Endothelial cell of umbilical vein (primary cell): ENCODE measurements at regions not wholly inside any gene's neighbourhood (a gene's known extent, or its start where the extent isn't known, plus 50 kb on each side); places are given as distances from the start of the nearest gene placed in this dataset.

Experiments
- CTCF ChIP-seq, 2 donors: IDR thresholded peaks; 1 replicate in 1 of 2; 2 replicates in 1 of 2; pipeline ENCODE4 v1.5.1; 2011; ENCODE audit warnings: low read length in 2 of 2, mild to moderate bottlenecking in 2 of 2, moderate library complexity in 2 of 2, control low read depth in 1 of 2, inconsistent platforms in 1 of 2, low read depth in 1 of 2; ENCODE audit not compliant: insufficient read depth in 1 of 2; ENCODE audit errors: extremely low read depth in 1 of 2
- POLR2A ChIP-seq: IDR thresholded peaks from 2 replicates; pipeline ENCODE4 v1.6.1; 2012; ENCODE audit warnings: low read depth, mild to moderate bottlenecking, control low read depth, low read length

DNA sequence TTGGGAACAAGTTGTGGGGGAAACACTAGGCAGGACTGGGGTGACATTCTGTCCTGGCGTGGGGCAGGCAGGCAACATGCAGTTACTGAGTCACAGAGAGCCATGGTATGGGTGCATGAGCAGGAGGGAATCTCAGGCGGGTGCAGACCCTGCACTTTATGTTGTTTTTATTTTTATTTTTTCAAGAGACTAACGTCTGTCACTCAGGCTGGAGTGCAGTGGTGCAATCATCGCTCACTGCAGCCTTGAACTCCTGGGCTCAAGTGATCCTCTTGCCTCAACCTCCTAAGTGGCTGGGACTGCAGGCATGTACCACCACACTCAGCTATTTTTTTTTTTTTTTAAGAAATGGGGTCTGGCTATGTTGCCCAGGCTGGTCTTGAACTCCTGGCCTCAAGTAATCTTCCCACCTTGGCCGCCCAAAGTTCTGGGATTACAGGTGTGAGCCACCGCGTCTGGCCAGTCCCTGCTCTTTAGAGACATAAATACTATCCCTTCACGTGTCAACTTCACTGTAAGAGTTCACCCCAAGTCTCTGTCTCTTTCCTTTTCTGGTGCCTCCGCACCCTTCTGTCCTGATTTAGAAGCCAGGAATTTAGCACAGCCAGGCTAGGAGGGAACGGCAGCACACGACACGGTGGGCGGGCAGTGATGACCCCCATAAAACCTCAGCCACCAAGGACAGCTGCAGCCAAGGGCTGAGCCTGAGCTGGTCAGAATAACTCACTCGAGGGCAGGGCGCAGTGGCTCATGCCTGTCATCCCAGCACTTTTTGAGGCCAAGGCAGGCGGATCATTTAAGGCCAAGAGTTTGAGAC lies 72.8 kb upstream of the IQSEC1 start:
- TF ChIP-seq POLR2A (no peak), CTCF (IDR thresholded peaks at IDR 0.05; ENCODE audit: extremely low read depth in 1 of 2, insufficient read depth in 1 of 2, low read depth in 1 of 2, low read length in 2 of 2) (no peak)
